SKM-1 treated with dmso at 0.1 percent for 144 hours (cell line): ENCODE measurements at regions not wholly inside any gene's neighbourhood (a gene's known extent, or its start where the extent isn't known, plus 50 kb on each side); places are given as distances from the start of the nearest gene placed in this dataset.
"Not testable (repeated sequence)": the region's sequence is repeated elsewhere in the genome, so short reads cannot be mapped to it uniquely, and the experiment has no call there.

ENCODE experiments used
- DNase-seq: peaks from one replicate; lab custom pipeline; 2025; ENCODE audit not compliant: unreplicated experiment; lab: John Stamatoyannopoulos, UW

- DNase-seq = no peak
Observed at GRCh38 chr11:90510839-90511238, 288.0 kb upstream of the CHORDC1 start.

- no peak for DNase-seq
Observed at GRCh38 chr11:90500922-90501568, 278.2 kb upstream of the CHORDC1 start.

- no peak for DNase-seq
Observed at GRCh38 chr11:90496722-90497121, 273.9 kb upstream of the CHORDC1 start.

- no peak for DNase-seq
Observed at GRCh38 chr11:90493379-90493778, 270.5 kb upstream of the CHORDC1 start.

- no peak for DNase-seq
Observed at GRCh38 chr11:90491466-90491865, 268.6 kb upstream of the CHORDC1 start.

- peak; percentile 57 for DNase-seq
Observed at GRCh38 chr11:90476442-90477007, 253.7 kb upstream of the CHORDC1 start.

- no peak for DNase-seq
Observed at GRCh38 chr11:90468923-90469322, 246.1 kb upstream of the CHORDC1 start.

GRCh38 chr11:90465553-90465952, 242.7 kb upstream of the CHORDC1 start:
- no peak for DNase-seq

GRCh38 chr11:90455347-90455920, 232.6 kb upstream of the CHORDC1 start:
- DNase-seq = not testable (repeated sequence)

- DNase-seq = no peak
Observed at GRCh38 chr11:90453525-90453924, 230.7 kb upstream of the CHORDC1 start.

GRCh38 chr11:90449606-90450005, 226.8 kb upstream of the CHORDC1 start:
- no peak for DNase-seq

GRCh38 chr11:90448256-90448655, 225.4 kb upstream of the CHORDC1 start:
- no peak for DNase-seq

- DNase-seq = no peak
Observed at GRCh38 chr11:90447618-90448017, 224.8 kb upstream of the CHORDC1 start.

- DNase-seq = no peak
Observed at GRCh38 chr11:90446207-90446606, 223.4 kb upstream of the CHORDC1 start.

GRCh38 chr11:90438069-90438468, 215.2 kb upstream of the CHORDC1 start:
- no peak for DNase-seq

- no peak for DNase-seq
Observed at GRCh38 chr11:90434858-90435257, 212.0 kb upstream of the CHORDC1 start.

- DNase-seq = no peak
Observed at GRCh38 chr11:90428836-90429235, 206.0 kb upstream of the CHORDC1 start.

GRCh38 chr11:90426442-90426841, 203.6 kb upstream of the CHORDC1 start:
- DNase-seq = peak; percentile 3

GRCh38 chr11:90423378-90423777, 200.5 kb upstream of the CHORDC1 start:
- no peak for DNase-seq

GRCh38 chr11:90422787-90423186, 199.9 kb upstream of the CHORDC1 start:
- not testable (repeated sequence) for DNase-seq

GRCh38 chr11:90414221-90414620, 191.4 kb upstream of the CHORDC1 start:
- DNase-seq = no peak

GRCh38 chr11:90407350-90407749, 184.5 kb upstream of the CHORDC1 start:
- DNase-seq = no peak

- no peak for DNase-seq
Observed at GRCh38 chr11:90392692-90393091, 169.8 kb upstream of the CHORDC1 start.
